ENCODE measurements at regions not wholly inside any gene's neighbourhood (a gene's known extent, or its start where the extent isn't known, plus 50 kb on each side); places are given as distances from the start of the nearest gene placed in this dataset.

- TF ChIP-seq, protein P1, sequence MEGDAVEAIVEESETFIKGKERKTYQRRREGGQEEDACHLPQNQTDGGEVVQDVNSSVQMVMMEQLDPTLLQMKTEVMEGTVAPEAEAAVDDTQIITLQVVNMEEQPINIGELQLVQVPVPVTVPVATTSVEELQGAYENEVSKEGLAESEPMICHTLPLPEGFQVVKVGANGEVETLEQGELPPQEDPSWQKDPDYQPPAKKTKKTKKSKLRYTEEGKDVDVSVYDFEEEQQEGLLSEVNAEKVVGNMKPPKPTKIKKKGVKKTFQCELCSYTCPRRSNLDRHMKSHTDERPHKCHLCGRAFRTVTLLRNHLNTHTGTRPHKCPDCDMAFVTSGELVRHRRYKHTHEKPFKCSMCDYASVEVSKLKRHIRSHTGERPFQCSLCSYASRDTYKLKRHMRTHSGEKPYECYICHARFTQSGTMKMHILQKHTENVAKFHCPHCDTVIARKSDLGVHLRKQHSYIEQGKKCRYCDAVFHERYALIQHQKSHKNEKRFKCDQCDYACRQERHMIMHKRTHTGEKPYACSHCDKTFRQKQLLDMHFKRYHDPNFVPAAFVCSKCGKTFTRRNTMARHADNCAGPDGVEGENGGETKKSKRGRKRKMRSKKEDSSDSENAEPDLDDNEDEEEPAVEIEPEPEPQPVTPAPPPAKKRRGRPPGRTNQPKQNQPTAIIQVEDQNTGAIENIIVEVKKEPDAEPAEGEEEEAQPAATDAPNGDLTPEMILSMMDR (IDR thresholded peaks at IDR 0.05): no peak
- TF ChIP-seq POLR2A (IDR thresholded peaks at IDR 0.05) (no peak), POLR2AphosphoS5 (IDR thresholded peaks at IDR 0.05) (no peak), EP300 (IDR thresholded peaks at IDR 0.05) (no peak)
These were observed 188.2 kb downstream of the PTPN20 start for GRCh38 chr10:47099474-47099873.
